Ascending aorta (tissue), 2 donors: ENCODE measurements at regions not wholly inside any gene's neighbourhood (a gene's known extent, or its start where the extent isn't known, plus 50 kb on each side); places are given as distances from the start of the nearest gene placed in this dataset.

Source experiments
- DNase-seq, 2 donors: peaks; one replicate each; pipeline ENCODE4 v3.0.0-alpha.2; 2019; ENCODE audit warnings: low spot score in 2 of 2
- H3K27ac ChIP-seq, 2 donors: fragments of 200-600 bp; sonication (generic); one replicate each; pipeline ENCODE4 v1.5.1; 2016 to 2017; ENCODE audit warnings: mild to moderate bottlenecking in 1 of 2
- H3K27me3 ChIP-seq: fragments of 200-600 bp; sonication (generic); one replicate; pipeline ENCODE4 v1.5.1; 2017
- H3K36me3 ChIP-seq, 2 donors: fragments of 200-600 bp; sonication (generic); one replicate each; pipeline ENCODE4 v1.5.1; 2016
- H3K4me1 ChIP-seq, 2 donors: fragments of 200-600 bp; sonication (generic); one replicate each; pipeline ENCODE4 v1.5.1; 2016 to 2017; ENCODE audit warnings: mild to moderate bottlenecking in 1 of 2
- H3K4me3 ChIP-seq, 2 donors: fragments of 200-600 bp; sonication (generic); one replicate each; pipeline ENCODE4 v1.5.1; 2016 to 2017; ENCODE audit warnings: mild to moderate bottlenecking in 1 of 2
- H3K9me3 ChIP-seq, 2 donors: fragments of 200-600 bp; sonication (generic); one replicate each; pipeline ENCODE4 v1.5.1; 2016
- intact Hi-C: fragments of 100-400 bp; cut with DNase I; formaldehyde crosslinking; loops from one replicate; pipeline ENCODE4 v1.15.1; 2023
- TF ChIP-seq, protein P1 (sequence below), 3 experiments: fragments of 200-600 bp in 2 of 3; fragments of 450-650 bp in 1 of 3; sonication (generic) in 2 of 3; IDR thresholded peaks; one replicate each; pipeline ENCODE4 v1.5.1; 2016 to 2019; ENCODE audit warnings: antibody characterized with exemption in 3 of 3, mild to moderate bottlenecking in 1 of 3, moderate library complexity in 1 of 3

DNA sequence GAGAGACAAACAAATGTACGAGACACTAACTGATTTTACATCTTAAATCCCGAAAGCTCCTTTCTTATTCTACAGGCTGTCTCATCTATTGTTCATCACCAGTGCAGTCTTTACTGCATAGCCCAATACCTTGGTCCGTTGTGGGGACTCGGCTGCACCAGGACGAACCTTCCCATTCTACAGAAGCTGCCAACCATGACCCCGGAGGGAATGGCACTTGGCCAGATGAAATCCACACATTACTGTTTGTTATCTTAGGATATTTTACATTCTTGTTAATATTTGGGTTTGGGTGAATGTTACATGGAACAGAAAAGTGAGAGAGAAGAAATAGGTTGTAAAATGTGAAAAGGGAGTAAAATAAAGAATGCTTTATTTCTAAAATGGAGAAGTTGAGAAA is 195.1 kb downstream of the RFC3 start:
- intact Hi-C loops = no loop called here
- Histone ChIP-seq H3K36me3 (no peaks in the 10 kb centered on the region), H3K4me3 (no peak overlapping the region), H3K27ac (no peak overlapping the region), H3K9me3 (no peaks in the 10 kb centered on the region), H3K4me1 (no peaks in the 10 kb centered on the region), H3K27me3 (no peaks in the 10 kb centered on the region)
- TF ChIP-seq, protein P1, sequence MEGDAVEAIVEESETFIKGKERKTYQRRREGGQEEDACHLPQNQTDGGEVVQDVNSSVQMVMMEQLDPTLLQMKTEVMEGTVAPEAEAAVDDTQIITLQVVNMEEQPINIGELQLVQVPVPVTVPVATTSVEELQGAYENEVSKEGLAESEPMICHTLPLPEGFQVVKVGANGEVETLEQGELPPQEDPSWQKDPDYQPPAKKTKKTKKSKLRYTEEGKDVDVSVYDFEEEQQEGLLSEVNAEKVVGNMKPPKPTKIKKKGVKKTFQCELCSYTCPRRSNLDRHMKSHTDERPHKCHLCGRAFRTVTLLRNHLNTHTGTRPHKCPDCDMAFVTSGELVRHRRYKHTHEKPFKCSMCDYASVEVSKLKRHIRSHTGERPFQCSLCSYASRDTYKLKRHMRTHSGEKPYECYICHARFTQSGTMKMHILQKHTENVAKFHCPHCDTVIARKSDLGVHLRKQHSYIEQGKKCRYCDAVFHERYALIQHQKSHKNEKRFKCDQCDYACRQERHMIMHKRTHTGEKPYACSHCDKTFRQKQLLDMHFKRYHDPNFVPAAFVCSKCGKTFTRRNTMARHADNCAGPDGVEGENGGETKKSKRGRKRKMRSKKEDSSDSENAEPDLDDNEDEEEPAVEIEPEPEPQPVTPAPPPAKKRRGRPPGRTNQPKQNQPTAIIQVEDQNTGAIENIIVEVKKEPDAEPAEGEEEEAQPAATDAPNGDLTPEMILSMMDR (IDR thresholded peaks at IDR 0.05) = no peak
- DNase-seq = no peak

DNA sequence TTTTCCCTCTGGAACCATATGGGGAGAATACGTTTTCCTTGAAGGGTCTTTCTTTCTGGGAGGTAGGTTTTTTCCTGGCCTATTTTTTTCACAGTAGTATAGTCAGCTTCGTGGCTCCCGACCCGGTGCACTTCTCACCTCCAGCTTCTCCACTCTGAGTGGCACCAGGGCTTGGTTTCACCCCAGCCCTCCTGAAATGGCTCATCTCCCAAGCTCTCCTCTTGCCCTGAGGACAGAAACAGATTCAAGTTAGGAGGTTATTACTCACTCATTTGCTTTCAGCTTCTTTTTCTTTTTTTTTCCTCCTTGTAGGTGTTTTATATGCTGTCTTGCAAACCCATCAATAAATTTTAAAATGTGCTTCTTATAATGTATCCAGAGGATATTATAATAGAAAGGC is 199.3 kb downstream of the RFC3 start:
- DNase-seq = no peak
- Histone ChIP-seq H3K36me3 (no peaks in the 10 kb centered on the region), H3K27me3 (no peaks in the 10 kb centered on the region), H3K27ac (no peak overlapping the region), H3K4me3 (no peak overlapping the region), H3K9me3 (peaks cover 0 to 12% of the 10 kb centered on the region in 2 donors), H3K4me1 (no peaks in the 10 kb centered on the region)
- TF ChIP-seq, protein P1 (IDR thresholded peaks at IDR 0.05) = no peak
- intact Hi-C loops = no loop called here

DNA sequence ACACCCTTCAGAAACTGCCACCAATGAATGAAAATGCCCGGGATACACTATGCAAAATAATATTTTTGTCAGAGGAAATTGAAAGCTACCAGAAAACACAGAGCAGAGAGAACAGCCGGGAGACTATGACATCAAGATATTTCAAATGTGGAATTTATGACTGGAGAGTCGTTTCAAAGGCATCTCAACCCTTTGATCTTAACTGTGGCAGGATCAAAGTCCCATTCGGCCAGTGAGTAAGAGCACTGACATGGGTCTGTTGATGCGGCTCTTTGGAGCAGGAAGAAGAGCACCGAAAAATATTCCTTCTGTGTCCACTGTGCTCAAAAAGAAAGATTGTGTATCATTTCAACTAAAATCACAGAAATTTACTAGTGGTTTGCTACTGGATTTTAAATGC is 201.9 kb downstream of the RFC3 start:
- TF ChIP-seq, protein P1 (IDR thresholded peaks at IDR 0.05) = no peak
- no peak for DNase-seq
- H3K4me3 ChIP-seq = no peak overlapping the region
- intact Hi-C loops = no loop called here
- no peaks in the 10 kb centered on the region for H3K4me1 ChIP-seq
- no peak overlapping the region for H3K27ac ChIP-seq
- H3K36me3 ChIP-seq = no peaks in the 10 kb centered on the region
- no peaks in the 10 kb centered on the region for H3K27me3 ChIP-seq
- peaks cover 0 to 15% of the 10 kb centered on the region in 2 donors for H3K9me3 ChIP-seq

DNA sequence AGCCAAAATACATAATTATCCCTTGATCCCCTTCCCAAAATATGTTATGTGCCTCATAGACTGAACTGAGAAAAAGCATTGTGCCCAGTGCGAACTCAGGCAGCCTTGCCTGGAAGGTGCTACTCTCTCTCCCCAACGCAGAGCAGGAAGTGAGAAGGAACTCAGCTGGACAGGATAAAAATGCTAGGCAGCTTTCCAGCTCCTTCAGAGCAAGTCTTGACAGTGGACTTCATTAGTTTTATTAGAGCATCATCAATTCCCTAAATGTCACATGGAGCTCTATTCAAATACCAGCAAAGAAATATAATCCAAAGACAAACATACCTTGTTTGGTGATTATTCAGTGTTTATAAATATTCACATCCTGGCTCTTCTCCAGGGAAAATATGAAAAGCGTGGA is 202.4 kb downstream of the RFC3 start:
- peaks cover 0 to 15% of the 10 kb centered on the region in 2 donors for H3K9me3 ChIP-seq
- H3K27ac ChIP-seq = no peak overlapping the region
- TF ChIP-seq, protein P1 (IDR thresholded peaks at IDR 0.05) = no peak
- no peaks in the 10 kb centered on the region for H3K4me1 ChIP-seq
- DNase-seq = no peak
- no peaks in the 10 kb centered on the region for H3K36me3 ChIP-seq
- H3K4me3 ChIP-seq = no peak overlapping the region
- H3K27me3 ChIP-seq = no peaks in the 10 kb centered on the region
- intact Hi-C loops = no loop called here

DNA sequence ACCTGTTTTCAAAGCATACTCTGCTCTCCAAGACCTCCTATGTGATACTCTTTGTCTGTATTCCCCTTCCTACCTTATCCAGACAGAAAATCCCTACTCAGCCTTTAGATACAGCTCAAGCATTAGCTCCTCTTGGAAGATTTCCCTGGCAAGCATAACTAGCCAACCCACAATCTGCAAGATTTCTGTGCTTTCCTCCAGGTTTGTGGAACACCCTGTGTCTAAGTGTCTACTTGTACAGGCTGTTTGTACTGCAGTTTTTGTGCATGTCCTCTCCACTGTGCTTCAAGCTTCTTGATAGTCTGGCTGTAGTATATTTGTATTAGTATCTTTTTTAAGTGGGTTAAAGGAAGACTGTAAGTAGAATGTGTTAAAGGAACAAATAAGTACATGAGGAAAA is 203.7 kb downstream of the RFC3 start:
- Histone ChIP-seq H3K27ac (no peak overlapping the region), H3K27me3 (no peaks in the 10 kb centered on the region)

More for the DNA sequence above, 203.7 kb downstream of the RFC3 start:
- no peaks in the 10 kb centered on the region for H3K4me1 ChIP-seq
- intact Hi-C loops = no loop called here
- H3K36me3 ChIP-seq = no peaks in the 10 kb centered on the region
- H3K9me3 ChIP-seq = peaks cover 0 to 15% of the 10 kb centered on the region in 2 donors
- TF ChIP-seq, protein P1 (IDR thresholded peaks at IDR 0.05) = no peak
- no peak for DNase-seq
- no peak overlapping the region for H3K4me3 ChIP-seq
